Vagina (tissue), 2 donors: ENCODE measurements at regions not wholly inside any gene's neighbourhood (a gene's known extent, or its start where the extent isn't known, plus 50 kb on each side); places are given as distances from the start of the nearest gene placed in this dataset.

Experiments used
- POLR2A ChIP-seq, 2 donors: fragments of 450-650 bp; IDR thresholded peaks; one replicate each; pipeline ENCODE4 v1.6.1; 2017; ENCODE audit warnings: antibody characterized with exemption in 2 of 2, mild to moderate bottlenecking in 2 of 2, moderate library complexity in 2 of 2
- POLR2AphosphoS5 ChIP-seq, 2 donors: sonication (generic); formaldehyde crosslinking; IDR thresholded peaks; one replicate each; pipeline ENCODE4 v1.9.0; 2017; ENCODE audit warnings: antibody characterized with exemption in 2 of 2, mild to moderate bottlenecking in 2 of 2, low read depth in 1 of 2; ENCODE audit not compliant: insufficient read depth in 1 of 2
- TF ChIP-seq, protein P1 (sequence below), 3 experiments: fragments of 450-650 bp in 2 of 3; fragments of 200-600 bp in 1 of 3; sonication (generic) in 1 of 3; IDR thresholded peaks; one replicate each; pipeline ENCODE4 v1.5.1; 2017 to 2019; ENCODE audit warnings: antibody characterized with exemption in 3 of 3, mild to moderate bottlenecking in 2 of 3, moderate library complexity in 2 of 3

DNA sequence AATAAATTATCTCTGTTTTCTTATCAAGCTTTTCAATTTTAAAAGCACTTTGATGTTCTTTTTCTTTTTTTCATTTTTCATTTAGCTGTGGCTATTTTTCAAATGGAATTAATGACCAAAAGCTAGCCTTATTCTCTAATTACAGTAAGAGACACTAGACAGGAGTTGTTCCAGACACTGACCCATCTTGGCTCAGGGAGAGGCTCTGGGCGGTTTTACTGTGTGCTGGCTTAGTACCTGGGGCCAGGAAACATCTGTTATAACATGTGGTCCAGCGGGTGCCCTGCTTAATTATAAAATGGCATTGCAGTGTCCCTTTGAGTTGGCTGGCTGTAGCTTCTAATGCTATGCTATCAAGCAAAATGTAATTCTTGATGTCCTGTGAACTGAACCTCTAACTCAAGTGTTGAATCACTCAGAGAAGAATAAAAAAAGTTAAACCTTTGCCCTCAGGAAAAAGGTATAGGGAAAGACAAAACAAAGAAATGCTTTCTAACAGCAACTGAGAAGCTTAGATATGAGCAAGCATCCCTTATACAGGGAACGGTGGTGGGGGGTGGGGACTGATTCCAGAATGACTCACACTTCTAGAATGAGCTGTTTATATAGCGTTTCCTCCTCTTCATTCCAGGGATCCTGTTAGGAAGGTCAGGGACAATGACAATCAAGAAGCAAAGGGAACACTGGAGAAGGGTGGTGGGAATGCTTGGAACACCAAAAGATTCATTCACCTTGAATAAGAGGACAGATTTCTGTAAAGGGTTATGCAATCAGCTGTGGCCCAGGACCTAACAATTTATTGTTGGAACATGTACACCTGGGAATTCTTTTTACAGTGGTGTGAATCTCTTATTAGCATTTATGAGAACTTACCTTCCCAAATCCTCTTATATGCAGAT is 58.7 kb upstream of the NFIB start:
- TF ChIP-seq, protein P1, sequence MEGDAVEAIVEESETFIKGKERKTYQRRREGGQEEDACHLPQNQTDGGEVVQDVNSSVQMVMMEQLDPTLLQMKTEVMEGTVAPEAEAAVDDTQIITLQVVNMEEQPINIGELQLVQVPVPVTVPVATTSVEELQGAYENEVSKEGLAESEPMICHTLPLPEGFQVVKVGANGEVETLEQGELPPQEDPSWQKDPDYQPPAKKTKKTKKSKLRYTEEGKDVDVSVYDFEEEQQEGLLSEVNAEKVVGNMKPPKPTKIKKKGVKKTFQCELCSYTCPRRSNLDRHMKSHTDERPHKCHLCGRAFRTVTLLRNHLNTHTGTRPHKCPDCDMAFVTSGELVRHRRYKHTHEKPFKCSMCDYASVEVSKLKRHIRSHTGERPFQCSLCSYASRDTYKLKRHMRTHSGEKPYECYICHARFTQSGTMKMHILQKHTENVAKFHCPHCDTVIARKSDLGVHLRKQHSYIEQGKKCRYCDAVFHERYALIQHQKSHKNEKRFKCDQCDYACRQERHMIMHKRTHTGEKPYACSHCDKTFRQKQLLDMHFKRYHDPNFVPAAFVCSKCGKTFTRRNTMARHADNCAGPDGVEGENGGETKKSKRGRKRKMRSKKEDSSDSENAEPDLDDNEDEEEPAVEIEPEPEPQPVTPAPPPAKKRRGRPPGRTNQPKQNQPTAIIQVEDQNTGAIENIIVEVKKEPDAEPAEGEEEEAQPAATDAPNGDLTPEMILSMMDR (IDR thresholded peaks at IDR 0.05) = no peak
- no peak for TF ChIP-seq POLR2A (IDR thresholded peaks at IDR 0.05)
- peak in 1 of 2 donors; percentile 83 for TF ChIP-seq POLR2AphosphoS5 (IDR thresholded peaks at IDR 0.05; ENCODE audit: insufficient read depth in 1 of 2, low read depth in 1 of 2)
